Skeletal muscle satellite cell (primary cell): ENCODE measurements at regions not wholly inside any gene's neighbourhood (a gene's known extent, or its start where the extent isn't known, plus 50 kb on each side); places are given as distances from the start of the nearest gene placed in this dataset.
"Not testable (repeated sequence)": the region's sequence is repeated elsewhere in the genome, so short reads cannot be mapped to it uniquely, and the experiment has no call there.

ENCODE experiments used
- H3K27me3 ChIP-seq: 2 replicates; pipeline ENCODE4 v1.7.0; 2013; ENCODE audit warnings: low read length; ENCODE audit not compliant: control insufficient read depth, insufficient read depth
- H3K36me3 ChIP-seq: 2 replicates; pipeline ENCODE4 v1.7.0; 2013; ENCODE audit warnings: mild to moderate bottlenecking, control low read depth, low read length; ENCODE audit not compliant: insufficient read depth
- H3K4me1 ChIP-seq: 2 replicates; pipeline ENCODE4 v1.7.0; 2013; ENCODE audit warnings: low read length; ENCODE audit not compliant: control insufficient read depth, insufficient read depth
- H3K4me2 ChIP-seq: 2 replicates; pipeline ENCODE4 v1.7.0; 2013; ENCODE audit warnings: mild to moderate bottlenecking, low read length
- H3K4me3 ChIP-seq: 2 replicates; pipeline ENCODE4 v1.7.0; 2013; ENCODE audit warnings: low read length
- H3K9ac ChIP-seq: 2 replicates; pipeline ENCODE4 v1.7.0; 2013; ENCODE audit warnings: mild to moderate bottlenecking, low read depth, low read length, moderate library complexity
- H3K9me3 ChIP-seq: replicated peaks from 2 replicates; pipeline ENCODE4 v1.7.0; 2013; ENCODE audit warnings: mild to moderate bottlenecking, control low read depth, low read length

GRCh38 chr6:103534095-103534494 is 1325.6 kb downstream of the HACE1 start:
- H3K36me3 ChIP-seq: no peaks in the 10 kb centered on the region
- no peaks in the 10 kb centered on the region for H3K9me3 ChIP-seq
- H3K4me2 ChIP-seq: no peak overlapping the region
- no peak overlapping the region for H3K9ac ChIP-seq
- H3K27me3 ChIP-seq: no peaks in the 10 kb centered on the region
- no peak overlapping the region for H3K4me3 ChIP-seq
- H3K4me1 ChIP-seq: no peaks in the 10 kb centered on the region

GRCh38 chr6:103522045-103522444 is 1337.7 kb downstream of the HACE1 start:
- Histone ChIP-seq H3K4me2 (no peak overlapping the region), H3K9ac (no peak overlapping the region), H3K9me3 (peaks cover under 1% of the 10 kb centered on the region), H3K27me3 (no peaks in the 10 kb centered on the region), H3K4me1 (no peaks in the 10 kb centered on the region), H3K4me3 (no peak overlapping the region), H3K36me3 (no peaks in the 10 kb centered on the region)

- Histone ChIP-seq H3K36me3 (no peaks in the 10 kb centered on the region), H3K4me3 (no peak overlapping the region), H3K4me1 (no peaks in the 10 kb centered on the region), H3K9me3 (peaks cover 3% of the 10 kb centered on the region), H3K9ac (no peak overlapping the region), H3K4me2 (no peak overlapping the region), H3K27me3 (no peaks in the 10 kb centered on the region)
These were observed 1343.4 kb downstream of the HACE1 start for GRCh38 chr6:103516336-103516735.

- Histone ChIP-seq H3K27me3 (no peaks in the 10 kb centered on the region), H3K4me3 (no peak overlapping the region), H3K9me3 (peaks cover 3% of the 10 kb centered on the region), H3K4me2 (no peak overlapping the region), H3K36me3 (no peaks in the 10 kb centered on the region), H3K4me1 (no peaks in the 10 kb centered on the region), H3K9ac (no peak overlapping the region)
These were observed 1352.7 kb downstream of the HACE1 start for GRCh38 chr6:103507052-103507451.

GRCh38 chr6:103505155-103505518 is 1354.6 kb downstream of the HACE1 start:
- H3K4me2 ChIP-seq: no peak overlapping the region
- peaks cover 7% of the 10 kb centered on the region for H3K9me3 ChIP-seq
- no peak overlapping the region for H3K4me3 ChIP-seq
- no peaks in the 10 kb centered on the region for H3K36me3 ChIP-seq
- no peaks in the 10 kb centered on the region for H3K4me1 ChIP-seq
- H3K27me3 ChIP-seq: no peaks in the 10 kb centered on the region
- H3K9ac ChIP-seq: no peak overlapping the region

GRCh38 chr6:103504501-103505154 is 1355.1 kb downstream of the HACE1 start:
- Histone ChIP-seq H3K9me3 (peaks cover 4% of the 10 kb centered on the region), H3K4me3 (no peak overlapping the region), H3K4me1 (no peaks in the 10 kb centered on the region), H3K27me3 (no peaks in the 10 kb centered on the region), H3K36me3 (no peaks in the 10 kb centered on the region), H3K4me2 (no peak overlapping the region), H3K9ac (no peak overlapping the region)

GRCh38 chr6:103496588-103496987 is 1363.1 kb downstream of the HACE1 start:
- not testable (repeated sequence) for H3K4me2 ChIP-seq, H3K9me3 ChIP-seq, H3K27me3 ChIP-seq, H3K4me1 ChIP-seq, H3K36me3 ChIP-seq, H3K9ac ChIP-seq, H3K4me3 ChIP-seq

- Histone ChIP-seq H3K27me3 (no peaks in the 10 kb centered on the region), H3K9me3 (peaks cover 4% of the 10 kb centered on the region), H3K36me3 (no peaks in the 10 kb centered on the region), H3K9ac (no peak overlapping the region), H3K4me2 (no peak overlapping the region), H3K4me3 (no peak overlapping the region), H3K4me1 (no peaks in the 10 kb centered on the region)
These were observed 1403.1 kb downstream of the HACE1 start for GRCh38 chr6:103456652-103457051.

GRCh38 chr6:103455275-103455674 is 1404.4 kb downstream of the HACE1 start:
- no peak overlapping the region for H3K9ac ChIP-seq
- no peaks in the 10 kb centered on the region for H3K4me1 ChIP-seq
- H3K4me3 ChIP-seq: no peak overlapping the region
- no peaks in the 10 kb centered on the region for H3K27me3 ChIP-seq
- H3K4me2 ChIP-seq: no peak overlapping the region
- H3K9me3 ChIP-seq: peaks cover 4% of the 10 kb centered on the region
- H3K36me3 ChIP-seq: no peaks in the 10 kb centered on the region

GRCh38 chr6:103409475-103409874 is 1450.2 kb downstream of the HACE1 start:
- Histone ChIP-seq H3K9ac (no peak overlapping the region), H3K4me2 (no peak overlapping the region), H3K4me3 (no peak overlapping the region), H3K27me3 (no peaks in the 10 kb centered on the region), H3K9me3 (peaks cover 13% of the 10 kb centered on the region), H3K36me3 (no peaks in the 10 kb centered on the region), H3K4me1 (no peaks in the 10 kb centered on the region)

- Histone ChIP-seq H3K4me1 (no peaks in the 10 kb centered on the region), H3K9ac (no peak overlapping the region), H3K9me3 (peaks cover 13% of the 10 kb centered on the region), H3K36me3 (no peaks in the 10 kb centered on the region), H3K27me3 (no peaks in the 10 kb centered on the region), H3K4me3 (no peak overlapping the region), H3K4me2 (no peak overlapping the region)
These were observed 1454.4 kb downstream of the HACE1 start for GRCh38 chr6:103405321-103405720.

- Histone ChIP-seq H3K4me2 (no peak overlapping the region), H3K27me3 (no peaks in the 10 kb centered on the region), H3K36me3 (no peaks in the 10 kb centered on the region), H3K9me3 (peaks cover 13% of the 10 kb centered on the region), H3K4me1 (no peaks in the 10 kb centered on the region), H3K9ac (no peak overlapping the region), H3K4me3 (no peak overlapping the region)
These were observed 1454.9 kb downstream of the HACE1 start for GRCh38 chr6:103404799-103405198.
